KMS-11 (cell line): ENCODE measurements at regions not wholly inside any gene's neighbourhood (a gene's known extent, or its start where the extent isn't known, plus 50 kb on each side); places are given as distances from the start of the nearest gene placed in this dataset.

ENCODE experiments used
- H2AFZ ChIP-seq: fragments of 200-600 bp; sonication (generic); 2 replicates; pipeline ENCODE4 v1.6.1; 2016; ENCODE audit warnings: antibody characterized with exemption, mixed run types, low read depth
- H3K27ac ChIP-seq: fragments of 200-600 bp; sonication (generic); 2 replicates; pipeline ENCODE4 v1.6.1; 2016; ENCODE audit warnings: mild to moderate bottlenecking, mixed run types
- H3K27me3 ChIP-seq: fragments of 200-600 bp; sonication (generic); 2 replicates; pipeline ENCODE4 v1.6.1; 2017; ENCODE audit warnings: mild to moderate bottlenecking, low read depth, mixed run types, moderate library complexity; ENCODE audit not compliant: insufficient read depth
- H3K36me3 ChIP-seq: fragments of 200-600 bp; sonication (generic); 2 replicates; pipeline ENCODE4 v1.6.1; 2017; ENCODE audit warnings: mild to moderate bottlenecking, mixed run types; ENCODE audit not compliant: insufficient read depth
- H3K4me1 ChIP-seq: fragments of 200-600 bp; sonication (generic); 2 replicates; pipeline ENCODE4 v1.6.1; 2016; ENCODE audit warnings: mild to moderate bottlenecking, low read depth, mixed run types; ENCODE audit not compliant: poor library complexity, severe bottlenecking
- H3K4me2 ChIP-seq: fragments of 200-600 bp; sonication (generic); 2 replicates; pipeline ENCODE4 v1.7.0; 2016; ENCODE audit warnings: mild to moderate bottlenecking, mixed run types
- H3K4me3 ChIP-seq: fragments of 200-600 bp; sonication (generic); IDR thresholded peaks from 2 replicates; pipeline ENCODE4 v1.6.1; 2017; ENCODE audit warnings: low read depth, low read length, mixed read lengths; ENCODE audit not compliant: insufficient read depth
- H3K79me2 ChIP-seq: fragments of 200-600 bp; sonication (generic); 2 replicates; pipeline ENCODE4 v1.6.1; 2016; ENCODE audit warnings: low read depth, mixed run types; ENCODE audit not compliant: insufficient read depth
- H3K9ac ChIP-seq: fragments of 200-600 bp; sonication (generic); 2 replicates; pipeline ENCODE4 v1.6.1; 2016; ENCODE audit warnings: mild to moderate bottlenecking, mixed run types
- H4K20me1 ChIP-seq: fragments of 200-600 bp; sonication (generic); 2 replicates; pipeline ENCODE4 v1.6.1; 2016; ENCODE audit warnings: mild to moderate bottlenecking, mixed run types; ENCODE audit not compliant: insufficient read depth
- CTCF ChIP-seq: fragments of 200-600 bp; sonication (generic); conservative IDR thresholded peaks from 2 replicates; pipeline ENCODE4 v1.6.1; 2017; ENCODE audit warnings: low read depth, mild to moderate bottlenecking, antibody characterized with exemption, low read length, moderate library complexity, mixed read lengths

GRCh38 chr16:6549415-6549814 lies 783.2 kb upstream of the RBFOX1 start:
- H3K27ac ChIP-seq = no peak overlapping the region
- no peak overlapping the region for H2AFZ ChIP-seq
- no peaks in the 10 kb centered on the region for H3K36me3 ChIP-seq
- H3K4me3 ChIP-seq = no peak overlapping the region
- H4K20me1 ChIP-seq = no peaks in the 10 kb centered on the region
- no peaks in the 10 kb centered on the region for H3K4me1 ChIP-seq
- no peak overlapping the region for H3K9ac ChIP-seq
- TF ChIP-seq CTCF = no peak
- no peak overlapping the region for H3K4me2 ChIP-seq
- H3K79me2 ChIP-seq = no peaks in the 10 kb centered on the region
- no peaks in the 10 kb centered on the region for H3K27me3 ChIP-seq

- Histone ChIP-seq H3K4me3 (no peak overlapping the region), H3K27ac (no peak overlapping the region), H3K79me2 (no peaks in the 10 kb centered on the region), H3K27me3 (no peaks in the 10 kb centered on the region), H4K20me1 (no peaks in the 10 kb centered on the region), H3K9ac (no peak overlapping the region), H3K36me3 (no peaks in the 10 kb centered on the region), H2AFZ (no peak overlapping the region), H3K4me2 (no peak overlapping the region), H3K4me1 (no peaks in the 10 kb centered on the region)
- no peak for TF ChIP-seq CTCF
These were observed 784.1 kb upstream of the RBFOX1 start for GRCh38 chr16:6548507-6548906.

- no peaks in the 10 kb centered on the region for H3K4me1 ChIP-seq
- H3K27me3 ChIP-seq = no peaks in the 10 kb centered on the region
- no peak overlapping the region for H3K4me2 ChIP-seq
- H3K9ac ChIP-seq = no peak overlapping the region
- TF ChIP-seq CTCF = no peak
- no peak overlapping the region for H3K4me3 ChIP-seq
- H3K36me3 ChIP-seq = no peaks in the 10 kb centered on the region
- H3K27ac ChIP-seq = no peak overlapping the region
- H3K79me2 ChIP-seq = no peaks in the 10 kb centered on the region
- no peak overlapping the region for H2AFZ ChIP-seq
- H4K20me1 ChIP-seq = no peaks in the 10 kb centered on the region
These were observed 785.5 kb upstream of the RBFOX1 start for GRCh38 chr16:6547131-6547530.

GRCh38 chr16:6545329-6545728 lies 787.3 kb upstream of the RBFOX1 start:
- Histone ChIP-seq H2AFZ (no peak overlapping the region), H3K27me3 (no peaks in the 10 kb centered on the region), H3K9ac (no peak overlapping the region), H3K4me2 (no peak overlapping the region), H3K36me3 (no peaks in the 10 kb centered on the region), H3K79me2 (no peaks in the 10 kb centered on the region), H3K4me1 (no peaks in the 10 kb centered on the region), H3K4me3 (no peak overlapping the region), H4K20me1 (no peaks in the 10 kb centered on the region), H3K27ac (no peak overlapping the region)
- no peak for TF ChIP-seq CTCF

GRCh38 chr16:6541267-6541666 lies 791.4 kb upstream of the RBFOX1 start:
- no peak overlapping the region for H3K27ac ChIP-seq
- no peak overlapping the region for H3K9ac ChIP-seq
- no peaks in the 10 kb centered on the region for H3K79me2 ChIP-seq
- H3K36me3 ChIP-seq = no peaks in the 10 kb centered on the region
- TF ChIP-seq CTCF = no peak
- H2AFZ ChIP-seq = no peak overlapping the region
- no peaks in the 10 kb centered on the region for H3K4me1 ChIP-seq
- no peak overlapping the region for H3K4me2 ChIP-seq
- H4K20me1 ChIP-seq = no peaks in the 10 kb centered on the region
- H3K27me3 ChIP-seq = no peaks in the 10 kb centered on the region
- no peak overlapping the region for H3K4me3 ChIP-seq
